Colon (tissue), 2 donors: ENCODE measurements at regions not wholly inside any gene's neighbourhood (a gene's known extent, or its start where the extent isn't known, plus 50 kb on each side); places are given as distances from the start of the nearest gene placed in this dataset.
A peak's percentile ranks its signal among the peaks of the same experiment; 100 is the strongest.
"Not testable (repeated sequence)": the region's sequence is repeated elsewhere in the genome, so short reads cannot be mapped to it uniquely, and the experiment has no call there.

ENCODE experiments used
- FAIRE-seq: peaks from 2 replicates; lab custom pipeline; 2012; peaks lifted over from hg19 to GRCh38; lab: Jason Lieb, UNC
- donor health status: control.
- donor health status: control.

DNA sequence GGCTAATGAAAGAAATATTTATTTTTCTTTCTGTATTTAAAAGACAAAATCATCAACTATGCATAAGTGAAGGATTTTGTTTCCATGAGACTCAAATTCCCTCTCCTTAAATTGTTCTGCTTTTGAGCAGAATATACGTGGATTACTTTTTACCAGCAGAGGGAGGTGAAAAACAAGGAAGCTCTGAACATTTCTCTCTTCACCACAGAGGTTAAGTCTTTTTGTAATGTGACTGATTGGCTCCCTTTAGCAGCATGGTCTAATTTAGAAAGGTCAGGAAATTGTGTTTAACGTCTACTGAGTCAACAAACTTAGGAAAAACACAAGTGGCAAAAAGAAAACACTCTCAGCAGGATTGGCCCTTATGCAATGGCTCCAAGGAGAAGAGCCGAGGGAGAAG is 55.1 kb upstream of the F9 start:
- FAIRE-seq: no peak

DNA sequence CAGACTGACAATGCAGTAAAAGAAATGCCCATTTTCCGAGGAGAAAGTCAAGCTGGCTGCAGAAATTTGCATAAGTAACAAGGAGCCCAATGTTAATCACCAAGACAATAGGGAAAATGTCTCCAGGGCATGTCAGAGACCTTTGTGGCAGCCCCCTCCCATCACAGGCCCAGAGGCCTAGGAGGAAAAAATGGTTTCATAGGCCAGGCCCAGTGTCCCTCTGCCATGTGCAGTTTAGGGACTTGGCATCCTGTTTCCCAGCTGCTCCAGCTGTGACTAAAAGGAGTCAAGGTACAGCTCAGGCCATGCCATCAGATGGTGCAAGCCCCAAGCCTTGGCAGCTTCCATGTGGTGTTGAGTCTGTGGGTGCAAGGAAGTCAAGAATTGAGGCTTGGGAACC is 68.6 kb upstream of the F9 start:
- FAIRE-seq: not testable (repeated sequence)

GRCh38 chrX:139454743-139455142 is 75.8 kb upstream of the F9 start:
- no peak for FAIRE-seq

- peak; percentile 47 for FAIRE-seq
These were observed 81.5 kb upstream of the F9 start for GRCh38 chrX:139448996-139449395.

- FAIRE-seq: no peak
These were observed 83.7 kb upstream of the F9 start for GRCh38 chrX:139446832-139447231.

- FAIRE-seq: no peak
These were observed 100.6 kb upstream of the F9 start for GRCh38 chrX:139429913-139430312.

DNA sequence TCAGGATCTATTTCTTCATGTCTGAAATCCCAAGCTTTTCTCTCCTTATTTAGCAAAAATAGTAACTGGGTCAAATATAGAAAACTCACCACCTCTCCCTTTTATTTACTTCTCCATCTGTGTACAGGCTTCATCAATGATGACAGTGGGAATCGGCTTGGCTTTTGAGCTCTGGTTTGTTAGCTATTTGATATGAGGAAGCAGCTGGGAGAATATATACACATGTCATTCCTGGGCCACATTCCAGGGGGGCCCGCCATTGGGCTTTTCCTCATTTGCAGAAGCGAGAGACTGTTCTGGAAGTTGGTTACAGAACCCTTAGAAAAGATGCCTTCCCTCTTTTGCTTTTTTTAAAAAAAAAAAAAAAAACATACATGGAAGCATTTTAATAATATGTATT is 107.4 kb upstream of the F9 start:
- FAIRE-seq: no peak

DNA sequence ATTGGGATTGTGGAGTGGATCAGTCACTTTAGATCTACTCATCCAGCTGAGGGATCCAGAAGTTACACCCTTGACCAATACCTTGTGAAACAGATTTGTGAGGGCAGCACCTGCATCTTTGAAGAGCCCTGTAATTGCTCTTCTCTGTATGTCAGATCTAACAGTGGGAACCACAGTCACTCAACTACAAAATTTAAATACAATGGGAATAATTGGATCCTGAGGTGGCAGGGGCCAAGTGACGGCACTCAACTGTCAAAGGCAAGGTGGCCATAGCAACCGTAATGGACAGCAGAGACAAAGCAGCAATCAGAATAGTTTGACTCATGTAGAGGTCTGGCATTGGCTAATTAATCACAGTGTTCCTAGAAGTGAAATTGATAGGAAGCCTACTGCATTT is 132.3 kb upstream of the F9 start:
- not testable (repeated sequence) for FAIRE-seq

DNA sequence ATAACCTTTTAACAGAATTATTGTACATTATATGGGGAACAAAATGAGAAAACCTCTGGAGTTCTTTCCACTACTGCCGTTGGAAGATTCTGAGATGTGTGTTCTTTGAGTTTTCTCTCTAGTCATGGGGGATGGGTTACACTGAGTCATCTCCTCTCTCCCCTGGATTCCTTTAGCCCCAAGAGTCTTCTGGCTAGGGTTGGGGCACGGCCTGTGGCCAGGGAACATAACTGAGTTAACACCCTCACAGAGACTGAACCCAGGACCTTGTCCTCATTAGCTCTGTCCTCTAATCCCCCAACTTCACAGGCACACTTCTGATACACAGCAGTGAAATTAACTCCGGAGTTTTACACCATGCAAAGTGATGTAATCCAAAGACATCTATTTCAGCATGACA is 142.3 kb upstream of the F9 start:
- FAIRE-seq: no peak

GRCh38 chrX:139382529-139382928 is 148.0 kb upstream of the F9 start:
- FAIRE-seq: no peak

DNA sequence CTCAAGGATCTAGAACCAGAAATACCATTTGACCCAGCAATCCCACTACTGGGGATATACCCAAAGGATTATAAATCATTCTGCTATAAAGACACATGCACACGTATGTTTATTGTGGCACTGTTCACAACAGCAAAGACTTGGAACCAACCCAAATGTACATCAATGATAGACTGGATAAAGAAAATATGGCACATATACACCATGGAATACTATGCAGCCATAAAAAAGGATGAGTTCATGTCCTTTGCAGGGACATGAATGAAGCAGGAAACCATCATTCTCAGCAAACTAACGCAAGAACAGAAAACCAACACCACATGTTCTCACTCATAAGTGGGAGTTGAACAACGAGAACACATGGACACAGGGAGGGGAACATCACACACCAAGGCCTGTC is 154.0 kb upstream of the F9 start:
- FAIRE-seq: not testable (repeated sequence)

- FAIRE-seq: peak; percentile 98
These were observed 170.2 kb upstream of the F9 start for GRCh38 chrX:139360356-139360755.

DNA sequence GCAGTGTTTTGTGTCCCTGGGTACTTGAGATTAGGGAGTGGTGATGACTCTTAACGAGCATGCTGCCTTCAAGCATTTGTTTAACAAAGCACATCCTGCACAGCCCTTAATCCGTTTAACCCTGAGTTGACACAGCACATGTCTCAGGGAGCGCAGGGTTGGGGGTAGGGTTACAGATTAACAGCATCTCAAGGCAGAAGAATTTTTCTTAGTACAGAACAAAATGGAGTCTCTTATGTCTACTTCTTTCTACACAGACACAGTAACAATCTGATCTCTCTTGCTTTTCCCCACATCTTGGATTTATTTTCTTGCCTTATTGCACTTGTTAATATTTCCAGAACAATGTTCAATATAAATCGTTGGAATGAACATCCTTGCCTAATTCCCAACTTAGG is 187.9 kb upstream of the F9 start:
- not testable (repeated sequence) for FAIRE-seq

DNA sequence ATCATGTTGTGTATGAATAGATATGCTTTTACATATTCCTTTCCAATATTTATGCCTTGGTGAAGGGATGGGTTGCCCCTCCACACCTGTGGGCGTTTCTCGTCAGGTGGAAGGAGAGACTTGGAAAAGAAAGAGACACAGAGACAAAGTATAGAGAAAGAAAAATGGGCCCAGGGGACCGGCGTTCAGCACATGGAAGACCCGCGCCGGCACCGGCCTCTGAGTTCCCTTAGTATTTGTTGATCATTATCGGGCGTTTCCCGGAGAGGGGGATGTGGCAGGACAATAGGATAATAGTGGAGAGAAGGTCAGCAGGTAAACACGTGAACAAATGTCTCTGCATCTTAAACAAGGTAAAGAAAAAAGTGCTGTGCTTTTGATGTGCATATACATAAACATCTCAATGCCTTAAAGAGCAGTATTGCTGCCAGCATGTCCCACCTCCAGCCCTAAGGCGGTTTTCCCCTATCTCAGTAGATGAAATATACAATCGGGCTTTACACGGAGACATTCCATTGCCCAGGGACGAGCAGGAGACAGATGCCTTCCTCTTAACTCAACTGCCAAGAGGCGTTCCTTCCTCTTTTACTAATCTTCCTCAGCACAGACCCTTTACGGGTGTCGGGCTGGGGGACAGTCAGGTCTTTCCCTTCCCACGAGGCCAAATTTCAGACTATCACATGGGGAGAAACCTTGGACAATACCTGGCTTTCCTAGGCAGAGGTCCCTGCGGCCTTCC is 188.5 kb upstream of the F9 start:
- FAIRE-seq: not testable (repeated sequence)

DNA sequence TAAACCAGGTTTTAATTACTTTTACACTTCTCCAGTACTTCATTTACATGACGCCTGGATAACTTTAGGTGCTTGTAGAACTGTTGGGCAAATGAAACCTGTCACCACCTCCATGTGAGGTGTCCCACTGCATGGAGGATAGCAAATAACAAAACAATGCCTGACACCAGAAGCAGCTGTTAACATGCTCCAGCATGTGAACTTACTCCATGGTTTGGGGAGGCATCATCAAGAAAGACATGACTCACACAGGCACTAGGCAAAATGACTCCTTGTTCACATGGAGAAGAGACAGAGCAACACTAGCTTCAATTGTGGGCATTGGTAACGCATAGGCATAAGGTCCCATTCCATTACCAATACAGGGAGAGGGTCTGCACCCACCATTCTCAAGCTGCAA is 198.1 kb upstream of the F9 start:
- FAIRE-seq: no peak

- FAIRE-seq: peak; percentile 96
These were observed 203.2 kb upstream of the F9 start for GRCh38 chrX:139327355-139327754.

DNA sequence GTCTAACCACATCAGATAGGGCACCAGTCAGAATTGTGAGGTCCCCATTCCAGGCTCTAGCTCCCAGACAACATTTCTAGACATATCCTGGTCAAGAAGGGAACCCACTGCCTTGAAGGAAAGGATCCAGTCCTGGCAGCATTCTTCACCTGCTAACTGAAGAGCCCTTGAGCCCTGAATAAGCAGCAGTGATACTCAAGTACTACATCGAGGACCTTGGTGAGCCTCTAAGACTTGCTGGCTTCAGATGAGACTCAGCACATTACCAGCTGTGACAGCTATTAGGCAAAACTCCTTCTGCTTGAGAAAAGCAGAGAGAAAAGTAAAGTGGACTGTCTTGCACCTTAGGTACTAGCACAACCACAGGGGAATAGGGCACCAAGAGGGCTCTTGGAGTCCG is 205.8 kb upstream of the F9 start:
- no peak for FAIRE-seq

GRCh38 chrX:139320661-139321354 is 209.7 kb upstream of the F9 start:
- FAIRE-seq: not testable (repeated sequence)

GRCh38 chrX:139306675-139307074 is 223.9 kb upstream of the F9 start:
- not testable (repeated sequence) for FAIRE-seq

DNA sequence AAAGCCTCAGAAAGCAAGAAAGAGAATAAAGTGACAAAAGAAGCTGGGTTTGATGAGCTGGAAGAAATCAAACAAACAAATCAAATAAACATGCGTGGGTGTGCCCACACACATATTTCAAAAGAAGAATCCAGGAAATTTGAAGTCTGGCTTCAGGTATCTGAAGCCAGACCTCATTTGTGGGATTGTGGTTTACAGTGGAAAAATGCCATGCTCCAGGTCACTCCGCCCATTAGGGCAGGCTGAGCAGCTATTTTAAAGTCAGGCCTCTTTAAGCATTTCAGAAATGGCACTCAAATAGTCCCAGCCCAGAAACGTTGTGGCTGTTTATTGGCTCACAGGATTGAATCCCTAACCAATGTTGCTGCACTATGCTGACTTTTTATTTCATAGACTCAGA is 226.1 kb upstream of the F9 start:
- FAIRE-seq: no peak

DNA sequence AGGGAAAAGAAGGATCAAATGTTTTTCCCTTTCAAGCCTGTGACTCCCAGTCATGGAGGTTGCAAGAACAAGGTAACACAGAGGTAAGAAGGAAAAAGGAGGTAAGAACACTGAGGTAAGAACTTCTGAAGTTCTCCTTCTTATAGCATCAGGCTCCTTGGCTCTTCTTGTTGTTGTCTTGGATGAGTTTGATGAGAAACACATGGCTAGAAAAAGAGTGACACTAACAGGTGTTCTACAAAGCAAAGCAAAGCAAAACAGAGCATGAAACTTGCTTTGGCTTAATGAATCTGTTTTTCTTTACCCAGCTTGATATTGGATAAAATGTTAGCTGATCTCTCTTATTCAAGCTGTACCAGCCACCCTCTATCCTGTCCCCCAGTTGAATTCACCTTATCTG is 231.2 kb upstream of the F9 start:
- FAIRE-seq: no peak

GRCh38 chrX:139298437-139298836 is 232.1 kb upstream of the F9 start:
- no peak for FAIRE-seq

DNA sequence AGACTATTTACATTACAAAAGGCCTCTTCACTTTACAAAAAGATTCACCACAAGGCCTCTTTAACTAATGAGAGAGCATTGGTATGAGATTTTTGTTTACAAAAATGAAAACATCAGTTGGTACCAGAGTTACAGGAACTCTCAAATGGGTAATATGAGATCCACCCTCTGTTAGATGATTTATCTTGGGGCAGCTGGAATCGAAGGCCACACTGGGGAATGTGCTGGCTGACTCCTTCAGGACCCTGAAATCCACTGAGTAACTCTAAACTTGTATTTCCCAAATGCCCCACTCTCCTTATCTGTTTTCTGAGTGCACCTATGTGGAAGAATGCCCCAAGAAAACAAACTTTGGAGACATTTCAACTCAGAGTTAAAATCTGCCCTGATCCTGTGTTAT is 232.9 kb upstream of the F9 start:
- FAIRE-seq: no peak

DNA sequence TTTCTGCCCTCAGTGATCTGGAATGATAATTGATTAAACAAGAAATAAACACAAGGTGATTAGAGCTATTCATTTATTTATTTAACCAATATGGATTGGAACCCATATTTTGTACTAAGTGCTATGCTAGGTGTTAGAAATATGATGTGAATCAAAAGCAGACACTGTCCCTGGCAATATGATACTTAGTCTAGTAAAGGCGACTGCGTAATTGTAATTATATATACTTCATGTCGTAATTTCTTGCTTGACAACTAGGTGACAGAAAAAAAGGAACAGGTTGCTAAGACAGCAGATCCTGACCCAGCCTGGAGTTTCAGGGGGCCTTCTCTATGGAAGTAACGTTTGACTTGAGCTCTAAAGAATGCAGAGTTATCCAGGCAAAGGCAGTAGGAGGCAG is 236.5 kb upstream of the F9 start:
- FAIRE-seq: no peak
